ENCODE measurements at regions not wholly inside any gene's neighbourhood (a gene's known extent, or its start where the extent isn't known, plus 50 kb on each side); places are given as distances from the start of the nearest gene placed in this dataset.

GRCh38 chr5:52702877-52703276 lies 84.8 kb upstream of the ITGA1 start:
- no peak for DNase-seq (ENCODE audit: extremely low read depth, insufficient read length)
- Histone ChIP-seq H3K36me3 (ENCODE audit: control insufficient read depth, insufficient read depth, low read length) (no peaks in the 10 kb centered on the region), H3K27me3 (replicated peaks; ENCODE audit: control insufficient read depth, insufficient read depth, low read length) (no peaks in the 10 kb centered on the region), H3K4me3 (replicated peaks; ENCODE audit: low read depth, low read length) (no peak overlapping the region)
- no peak for TF ChIP-seq CTCF (IDR thresholded peaks at IDR 0.05; ENCODE audit: insufficient read depth, low read length, poor library complexity, severe bottlenecking)

- Histone ChIP-seq H3K4me3 (replicated peaks; ENCODE audit: low read depth, low read length) (no peak overlapping the region), H3K36me3 (ENCODE audit: control insufficient read depth, insufficient read depth, low read length) (no peaks in the 10 kb centered on the region), H3K27me3 (replicated peaks; ENCODE audit: control insufficient read depth, insufficient read depth, low read length) (no peaks in the 10 kb centered on the region)
- no peak for DNase-seq (ENCODE audit: extremely low read depth, insufficient read length)
- TF ChIP-seq CTCF (IDR thresholded peaks at IDR 0.05; ENCODE audit: insufficient read depth, low read length, poor library complexity, severe bottlenecking), result no peak
Observed at GRCh38 chr5:52703321-52703720, 84.4 kb upstream of the ITGA1 start.

- Histone ChIP-seq H3K36me3 (ENCODE audit: control insufficient read depth, insufficient read depth, low read length) (no peaks in the 10 kb centered on the region), H3K4me3 (replicated peaks; ENCODE audit: low read depth, low read length) (no peak overlapping the region), H3K27me3 (replicated peaks; ENCODE audit: control insufficient read depth, insufficient read depth, low read length) (no peaks in the 10 kb centered on the region)
- DNase-seq (ENCODE audit: extremely low read depth, insufficient read length), result no peak
- no peak for TF ChIP-seq CTCF (IDR thresholded peaks at IDR 0.05; ENCODE audit: insufficient read depth, low read length, poor library complexity, severe bottlenecking)
Observed at GRCh38 chr5:52705720-52706119, 82.0 kb upstream of the ITGA1 start.

GRCh38 chr5:52706775-52707174 lies 80.9 kb upstream of the ITGA1 start:
- no peak for DNase-seq (ENCODE audit: extremely low read depth, insufficient read length)
- H3K4me3 ChIP-seq (replicated peaks; ENCODE audit: low read depth, low read length), result no peak overlapping the region
- H3K27me3 ChIP-seq (replicated peaks; ENCODE audit: control insufficient read depth, insufficient read depth, low read length), result no peaks in the 10 kb centered on the region
- H3K36me3 ChIP-seq (ENCODE audit: control insufficient read depth, insufficient read depth, low read length), result no peaks in the 10 kb centered on the region
- TF ChIP-seq CTCF (IDR thresholded peaks at IDR 0.05; ENCODE audit: insufficient read depth, low read length, poor library complexity, severe bottlenecking), result no peak

GRCh38 chr5:52707616-52708015 lies 80.1 kb upstream of the ITGA1 start:
- H3K4me3 ChIP-seq (replicated peaks; ENCODE audit: low read depth, low read length), result no peak overlapping the region
- H3K27me3 ChIP-seq (replicated peaks; ENCODE audit: control insufficient read depth, insufficient read depth, low read length), result no peaks in the 10 kb centered on the region
- no peaks in the 10 kb centered on the region for H3K36me3 ChIP-seq (ENCODE audit: control insufficient read depth, insufficient read depth, low read length)
- no peak for TF ChIP-seq CTCF (IDR thresholded peaks at IDR 0.05; ENCODE audit: insufficient read depth, low read length, poor library complexity, severe bottlenecking)
- DNase-seq (ENCODE audit: extremely low read depth, insufficient read length), result no peak

GRCh38 chr5:52708463-52708862 lies 79.3 kb upstream of the ITGA1 start:
- DNase-seq (ENCODE audit: extremely low read depth, insufficient read length), result no peak
- Histone ChIP-seq H3K4me3 (replicated peaks; ENCODE audit: low read depth, low read length) (no peak overlapping the region), H3K36me3 (ENCODE audit: control insufficient read depth, insufficient read depth, low read length) (no peaks in the 10 kb centered on the region), H3K27me3 (replicated peaks; ENCODE audit: control insufficient read depth, insufficient read depth, low read length) (no peaks in the 10 kb centered on the region)
- TF ChIP-seq CTCF (IDR thresholded peaks at IDR 0.05; ENCODE audit: insufficient read depth, low read length, poor library complexity, severe bottlenecking), result no peak
